Glutamatergic neuron (in vitro differentiated cells): ENCODE measurements at regions not wholly inside any gene's neighbourhood (a gene's known extent, or its start where the extent isn't known, plus 50 kb on each side); places are given as distances from the start of the nearest gene placed in this dataset.
A peak's percentile ranks its signal among the peaks of the same experiment; 100 is the strongest.

Source experiments
- DNase-seq: peaks from one replicate; pipeline ENCODE4 v3.0.0; 2022
- H3K27ac Mint-ChIP-seq: one replicate; pipeline ENCODE4 v1.8.0; 2020; ENCODE audit warnings: mild to moderate bottlenecking, mixed read lengths, inconsistent platforms; ENCODE audit not compliant: unreplicated experiment
- H3K27me3 Mint-ChIP-seq: one replicate; pipeline ENCODE4 v1.8.0; 2020; ENCODE audit warnings: mild to moderate bottlenecking, moderate library complexity, mixed read lengths, inconsistent platforms; ENCODE audit not compliant: unreplicated experiment
- H3K36me3 Mint-ChIP-seq: one replicate; pipeline ENCODE4 v1.8.0; 2020; ENCODE audit warnings: mild to moderate bottlenecking, mixed read lengths, inconsistent platforms; ENCODE audit not compliant: unreplicated experiment
- H3K4me1 Mint-ChIP-seq: one replicate; pipeline ENCODE4 v1.8.0; 2020; ENCODE audit warnings: mild to moderate bottlenecking, low read depth, mixed read lengths, inconsistent platforms; ENCODE audit not compliant: unreplicated experiment
- H3K4me3 Mint-ChIP-seq: one replicate; pipeline ENCODE4 v1.8.0; 2020; ENCODE audit warnings: mild to moderate bottlenecking, mixed read lengths, inconsistent platforms; ENCODE audit not compliant: unreplicated experiment
- H3K9me3 Mint-ChIP-seq: one replicate; pipeline ENCODE4 v1.8.0; 2020; ENCODE audit warnings: mild to moderate bottlenecking, moderate library complexity, mixed read lengths, inconsistent platforms; ENCODE audit not compliant: unreplicated experiment
- TF ChIP-seq, protein P1 (sequence below): fragments of 200-600 bp; sonication (generic); IDR thresholded peaks from one replicate; pipeline ENCODE4 v1.5.0; 2021; ENCODE audit not compliant: partially characterized antibody, unreplicated experiment

DNA sequence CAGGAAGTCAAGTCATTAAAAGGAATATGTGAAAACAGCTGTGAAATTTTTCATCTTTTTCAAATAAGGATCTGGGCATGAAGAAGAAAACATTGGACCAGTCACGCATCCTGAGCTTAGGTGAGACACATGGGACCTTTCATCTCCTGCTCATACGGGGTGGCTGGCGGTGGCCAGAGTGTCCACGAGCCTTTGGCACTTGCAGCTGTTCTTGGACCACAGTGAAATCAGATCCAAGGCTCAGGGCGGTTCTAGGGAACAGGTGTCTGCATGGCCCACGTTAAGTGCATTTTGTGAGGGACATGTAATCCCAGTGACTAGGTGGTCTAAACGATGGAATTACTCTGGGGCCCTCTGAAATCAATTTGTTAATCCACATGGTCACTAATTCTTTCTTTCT, 212.7 kb upstream of the COPS8 start:
- Mint-ChIP-seq H3K27ac (no peak overlapping the region), H3K4me3 (no peak overlapping the region), H3K36me3 (no peaks in the 10 kb centered on the region), H3K4me1 (peaks cover 22% of the 10 kb centered on the region), H3K27me3 (peaks cover 2% of the 10 kb centered on the region), H3K9me3 (peaks cover 6% of the 10 kb centered on the region)
- DNase-seq, result no peak
- TF ChIP-seq, protein P1, sequence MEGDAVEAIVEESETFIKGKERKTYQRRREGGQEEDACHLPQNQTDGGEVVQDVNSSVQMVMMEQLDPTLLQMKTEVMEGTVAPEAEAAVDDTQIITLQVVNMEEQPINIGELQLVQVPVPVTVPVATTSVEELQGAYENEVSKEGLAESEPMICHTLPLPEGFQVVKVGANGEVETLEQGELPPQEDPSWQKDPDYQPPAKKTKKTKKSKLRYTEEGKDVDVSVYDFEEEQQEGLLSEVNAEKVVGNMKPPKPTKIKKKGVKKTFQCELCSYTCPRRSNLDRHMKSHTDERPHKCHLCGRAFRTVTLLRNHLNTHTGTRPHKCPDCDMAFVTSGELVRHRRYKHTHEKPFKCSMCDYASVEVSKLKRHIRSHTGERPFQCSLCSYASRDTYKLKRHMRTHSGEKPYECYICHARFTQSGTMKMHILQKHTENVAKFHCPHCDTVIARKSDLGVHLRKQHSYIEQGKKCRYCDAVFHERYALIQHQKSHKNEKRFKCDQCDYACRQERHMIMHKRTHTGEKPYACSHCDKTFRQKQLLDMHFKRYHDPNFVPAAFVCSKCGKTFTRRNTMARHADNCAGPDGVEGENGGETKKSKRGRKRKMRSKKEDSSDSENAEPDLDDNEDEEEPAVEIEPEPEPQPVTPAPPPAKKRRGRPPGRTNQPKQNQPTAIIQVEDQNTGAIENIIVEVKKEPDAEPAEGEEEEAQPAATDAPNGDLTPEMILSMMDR, result no peak

DNA sequence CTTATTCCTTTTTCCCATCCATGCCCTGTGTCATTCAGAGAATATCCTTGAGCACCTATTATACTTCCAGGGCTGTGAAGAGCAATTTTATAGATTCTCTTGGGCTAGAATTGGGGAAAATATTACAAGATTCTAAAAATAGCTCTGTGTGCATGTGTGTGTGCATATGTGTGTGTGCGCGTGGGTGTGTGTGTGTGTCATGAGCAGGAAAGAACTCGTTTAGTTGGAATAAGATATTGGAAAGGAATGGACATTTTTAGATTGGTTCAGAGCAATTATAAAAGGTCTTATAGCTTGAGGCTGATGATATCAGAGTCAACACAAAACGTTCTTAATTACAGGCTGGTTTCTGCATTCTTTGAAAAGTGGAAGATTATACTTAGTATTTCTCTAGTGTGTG, 212.1 kb upstream of the COPS8 start:
- no peak for DNase-seq
- Mint-ChIP-seq H3K27ac (no peak overlapping the region), H3K4me3 (no peak overlapping the region), H3K27me3 (peaks cover 2% of the 10 kb centered on the region), H3K4me1 (peaks cover 22% of the 10 kb centered on the region), H3K9me3 (peaks cover 6% of the 10 kb centered on the region), H3K36me3 (no peaks in the 10 kb centered on the region)
- TF ChIP-seq, protein P1, result no peak

DNA sequence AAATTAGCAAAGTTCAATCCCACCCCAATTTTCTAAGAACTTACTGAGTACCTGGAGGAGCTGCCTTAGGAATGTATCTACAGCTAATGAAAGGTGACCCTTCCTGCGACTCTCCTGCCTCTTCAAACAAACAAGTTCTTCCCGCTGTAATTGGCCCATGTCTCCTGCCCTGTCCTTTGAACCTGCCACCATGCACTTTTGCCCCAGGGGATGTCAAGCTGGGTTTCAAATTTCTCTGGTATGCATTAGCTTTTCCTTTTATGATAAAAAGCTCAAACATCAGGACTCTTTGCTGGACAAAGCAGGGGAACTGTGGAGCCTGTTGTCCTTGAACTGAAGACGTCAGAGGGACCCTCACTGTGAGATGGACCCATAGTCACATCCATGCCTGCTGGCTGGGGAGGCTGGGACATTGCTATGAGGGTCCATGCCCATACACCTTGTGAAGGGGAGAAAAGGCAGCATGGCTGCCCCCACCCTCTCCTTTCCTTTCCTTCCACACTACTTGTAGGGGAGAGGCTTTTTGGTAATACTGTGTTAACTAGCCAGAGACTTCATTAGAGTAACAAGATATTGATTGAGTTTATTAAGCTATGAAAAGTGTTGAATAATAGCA, 210.7 kb upstream of the COPS8 start:
- H3K4me1 Mint-ChIP-seq, result peaks cover 22% of the 10 kb centered on the region
- no peaks in the 10 kb centered on the region for H3K36me3 Mint-ChIP-seq
- H3K9me3 Mint-ChIP-seq, result peaks cover 6% of the 10 kb centered on the region
- no peak for DNase-seq
- H3K4me3 Mint-ChIP-seq, result peak overlapping the region; percentile 12
- peak overlapping the region; percentile 42 for H3K27ac Mint-ChIP-seq
- TF ChIP-seq, protein P1, result no peak
- H3K27me3 Mint-ChIP-seq, result peaks cover 2% of the 10 kb centered on the region

DNA sequence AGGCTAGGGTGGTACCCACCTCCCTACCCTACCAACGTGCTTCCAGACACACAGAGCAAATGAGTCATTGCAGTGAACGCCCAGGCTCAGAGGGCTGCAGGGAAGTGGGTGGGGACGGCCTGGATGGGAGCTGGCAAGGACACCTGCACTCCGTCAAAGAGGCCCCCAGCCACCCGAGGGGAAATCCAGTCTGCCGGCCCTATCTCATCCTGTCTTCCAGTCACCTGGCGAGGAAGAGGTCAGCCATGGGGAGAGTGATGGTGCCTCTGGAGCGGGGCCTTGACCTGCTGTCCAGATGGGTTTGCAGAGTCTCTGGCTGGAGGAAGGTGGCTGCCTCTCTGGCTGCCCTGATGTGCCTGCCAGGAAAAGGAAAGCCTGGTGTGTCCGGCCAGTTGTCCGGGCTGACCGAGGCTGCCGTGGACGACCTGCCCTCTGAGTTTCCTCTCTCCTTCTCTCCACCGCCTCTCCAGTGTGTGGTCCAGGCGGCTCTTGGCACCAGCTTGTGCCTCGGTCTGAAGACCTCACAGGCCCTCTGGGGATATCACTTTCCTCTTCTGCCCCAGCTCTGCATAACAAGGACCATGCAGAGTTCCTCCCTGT, 209.7 kb upstream of the COPS8 start:
- no peaks in the 10 kb centered on the region for H3K36me3 Mint-ChIP-seq
- peak overlapping the region; percentile 86 for H3K27ac Mint-ChIP-seq
- peak; percentile 28 for DNase-seq
- peaks cover 6% of the 10 kb centered on the region for H3K9me3 Mint-ChIP-seq
- H3K4me1 Mint-ChIP-seq, result peaks cover 22% of the 10 kb centered on the region
- peak overlapping the region; percentile 46 for H3K4me3 Mint-ChIP-seq
- peaks cover 2% of the 10 kb centered on the region for H3K27me3 Mint-ChIP-seq
- TF ChIP-seq, protein P1, result no peak

DNA sequence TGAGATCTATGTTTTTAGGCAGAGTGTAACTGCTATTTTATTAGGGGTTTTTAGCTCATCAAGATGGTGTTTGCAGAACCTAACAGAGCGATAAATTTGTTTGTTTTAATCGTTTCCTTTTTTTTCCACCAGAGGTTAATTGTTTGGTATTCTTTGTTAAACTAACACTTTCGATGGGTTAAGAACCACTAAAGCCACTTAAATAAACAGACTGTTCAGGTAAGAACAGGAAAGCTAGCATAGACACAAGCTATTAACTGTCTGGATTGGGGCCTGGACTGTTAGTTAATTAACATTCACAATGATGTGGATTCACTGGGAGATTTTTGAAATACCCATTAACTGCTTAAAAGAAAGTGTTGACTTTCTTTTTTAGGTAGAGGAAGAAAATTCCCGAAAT, 209.0 kb upstream of the COPS8 start:
- DNase-seq, result no peak
- Mint-ChIP-seq H3K4me1 (peaks cover 22% of the 10 kb centered on the region), H3K9me3 (peaks cover 6% of the 10 kb centered on the region), H3K4me3 (peak overlapping the region; percentile 46), H3K36me3 (no peaks in the 10 kb centered on the region), H3K27me3 (peaks cover 2% of the 10 kb centered on the region), H3K27ac (peak overlapping the region; percentile 86)
- TF ChIP-seq, protein P1, result no peak
